GM12873 (cell line): ENCODE measurements at regions not wholly inside any gene's neighbourhood (a gene's known extent, or its start where the extent isn't known, plus 50 kb on each side); places are given as distances from the start of the nearest gene placed in this dataset.

Source experiments
- CTCF ChIP-seq: IDR thresholded peaks from 2 replicates; pipeline ENCODE4 v1.5.1; 2012; ENCODE audit warnings: low read depth, mild to moderate bottlenecking, moderate library complexity, low read length, control low read depth; ENCODE audit not compliant: insufficient read depth; ENCODE audit errors: missing control alignments

GRCh38 chr10:128222332-128222849 is 96.2 kb upstream of the MKI67 start:
- TF ChIP-seq CTCF = no peak

- no peak for TF ChIP-seq CTCF
Measured at GRCh38 chr10:128230401-128230800, 104.2 kb upstream of the MKI67 start.

- TF ChIP-seq CTCF = no peak
Measured at GRCh38 chr10:128233422-128233821, 107.2 kb upstream of the MKI67 start.

- no peak for TF ChIP-seq CTCF
Measured at GRCh38 chr10:128237710-128238109, 111.5 kb upstream of the MKI67 start.

- TF ChIP-seq CTCF = no peak
Measured at GRCh38 chr10:128241023-128241422, 114.8 kb upstream of the MKI67 start.

GRCh38 chr10:128242641-128243040 is 116.4 kb upstream of the MKI67 start:
- no peak for TF ChIP-seq CTCF

GRCh38 chr10:128245026-128245425 is 118.8 kb upstream of the MKI67 start:
- no peak for TF ChIP-seq CTCF
